Hepatocyte (in vitro differentiated cells): ENCODE measurements at regions not wholly inside any gene's neighbourhood (a gene's known extent, or its start where the extent isn't known, plus 50 kb on each side); places are given as distances from the start of the nearest gene placed in this dataset.

Experiments used
- DNase-seq: peaks from one replicate; pipeline ENCODE4 v3.0.0-alpha.2; 2016; ENCODE audit warnings: low spot score
- H2AFZ ChIP-seq: fragments of 200-600 bp; sonication (generic); 2 replicates; pipeline ENCODE4 v1.6.0; 2016; ENCODE audit warnings: antibody characterized with exemption, mild to moderate bottlenecking
- H3K27ac ChIP-seq: fragments of 200-600 bp; sonication (generic); 2 replicates; pipeline ENCODE4 v1.5.1; 2016; ENCODE audit warnings: mild to moderate bottlenecking
- H3K27me3 ChIP-seq: fragments of 200-600 bp; sonication (generic); 2 replicates; pipeline ENCODE4 v1.6.1; 2016
- H3K36me3 ChIP-seq: fragments of 200-600 bp; sonication (generic); replicated peaks from 2 replicates; pipeline ENCODE4 v1.5.1; 2016; ENCODE audit warnings: low read depth; ENCODE audit not compliant: insufficient read depth
- H3K4me1 ChIP-seq: fragments of 200-600 bp; sonication (generic); 2 replicates; pipeline ENCODE4 v1.5.1; 2016; ENCODE audit warnings: mild to moderate bottlenecking, moderate library complexity; ENCODE audit not compliant: insufficient read depth
- H3K4me2 ChIP-seq: fragments of 200-600 bp; sonication (generic); 2 replicates; pipeline ENCODE4 v1.6.0; 2016
- H3K4me3 ChIP-seq: fragments of 200-600 bp; sonication (generic); 2 replicates; pipeline ENCODE4 v1.5.1; 2016; ENCODE audit warnings: mild to moderate bottlenecking
- H3K79me2 ChIP-seq: fragments of 200-600 bp; sonication (generic); 2 replicates; pipeline ENCODE4 v1.6.0; 2017; ENCODE audit warnings: mild to moderate bottlenecking
- H3K9me2 ChIP-seq: fragments of 200-600 bp; sonication (generic); replicated peaks from 2 replicates; pipeline ENCODE4 v1.6.0; 2017; ENCODE audit warnings: mild to moderate bottlenecking; ENCODE audit not compliant: insufficient read depth
- H3K9me3 ChIP-seq: fragments of 200-600 bp; sonication (generic); 2 replicates; pipeline ENCODE4 v1.5.1; 2016; ENCODE audit warnings: low read depth, mild to moderate bottlenecking
- H4K20me1 ChIP-seq: fragments of 200-600 bp; sonication (generic); 2 replicates; pipeline ENCODE4 v1.6.0; 2016; ENCODE audit warnings: mild to moderate bottlenecking; ENCODE audit not compliant: insufficient read depth, poor library complexity, severe bottlenecking
- CTCF ChIP-seq: fragments of 200-600 bp; sonication (generic); IDR thresholded peaks from 2 replicates; pipeline ENCODE4 v1.5.1; 2016; ENCODE audit warnings: antibody characterized with exemption, mild to moderate bottlenecking; ENCODE audit not compliant: poor library complexity
- EZH2 ChIP-seq: fragments of 200-600 bp; sonication (generic); IDR thresholded peaks from 2 replicates; pipeline ENCODE4 v1.6.1; 2016; ENCODE audit warnings: antibody characterized with exemption, mild to moderate bottlenecking, borderline replicate concordance
- EZH2phosphoT487 ChIP-seq: fragments of 200-600 bp; sonication (generic); IDR thresholded peaks from one replicate; pipeline ENCODE4 v1.6.1; 2018; ENCODE audit warnings: antibody characterized with exemption, mild to moderate bottlenecking, low read depth, moderate library complexity; ENCODE audit not compliant: unreplicated experiment, severe bottlenecking
- WGBS: methylation state at CpG from one replicate; pipeline ENCODE4 v1.1.6; 2016; ENCODE audit warnings: low lambda C conversion rate; ENCODE audit errors: missing lambda C conversion rate; 5-methylcytosine and 5-hydroxymethylcytosine counted together

DNA sequence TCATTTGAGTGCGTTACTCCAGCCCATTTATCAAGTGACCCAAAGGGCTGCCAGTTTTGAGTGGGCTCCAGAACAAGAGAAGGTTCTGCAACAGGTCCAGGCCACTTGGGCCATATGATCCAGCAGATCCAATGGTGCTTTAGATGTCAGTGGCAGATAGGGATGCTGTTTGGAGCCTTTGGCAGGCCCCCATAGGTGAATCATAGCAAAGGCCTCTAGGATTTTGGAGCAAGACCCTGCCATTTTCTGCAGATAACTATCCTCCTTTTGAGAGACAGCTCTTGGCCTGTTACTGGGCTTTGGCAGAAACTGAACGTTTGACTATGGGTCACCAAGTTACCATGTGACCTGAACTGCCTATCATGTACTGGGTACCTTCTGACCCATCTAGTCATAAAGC is 358.8 kb upstream of the SEMA3C start:
- Histone ChIP-seq H3K27me3 (no peaks in the 10 kb centered on the region), H3K9me3 (no peaks in the 10 kb centered on the region), H3K4me2 (no peak overlapping the region), H3K27ac (no peak overlapping the region), H3K4me3 (no peak overlapping the region), H3K79me2 (no peaks in the 10 kb centered on the region), H3K36me3 (no peaks in the 10 kb centered on the region), H3K9me2 (no peaks in the 10 kb centered on the region), H4K20me1 (no peaks in the 10 kb centered on the region), H2AFZ (no peak overlapping the region), H3K4me1 (no peaks in the 10 kb centered on the region)
- 84% methylated on average over 2 of the region's 2 CpGs for WGBS
- DNase-seq: no peak
- TF ChIP-seq EZH2phosphoT487 (no peak), CTCF (no peak), EZH2 (no peak)

DNA sequence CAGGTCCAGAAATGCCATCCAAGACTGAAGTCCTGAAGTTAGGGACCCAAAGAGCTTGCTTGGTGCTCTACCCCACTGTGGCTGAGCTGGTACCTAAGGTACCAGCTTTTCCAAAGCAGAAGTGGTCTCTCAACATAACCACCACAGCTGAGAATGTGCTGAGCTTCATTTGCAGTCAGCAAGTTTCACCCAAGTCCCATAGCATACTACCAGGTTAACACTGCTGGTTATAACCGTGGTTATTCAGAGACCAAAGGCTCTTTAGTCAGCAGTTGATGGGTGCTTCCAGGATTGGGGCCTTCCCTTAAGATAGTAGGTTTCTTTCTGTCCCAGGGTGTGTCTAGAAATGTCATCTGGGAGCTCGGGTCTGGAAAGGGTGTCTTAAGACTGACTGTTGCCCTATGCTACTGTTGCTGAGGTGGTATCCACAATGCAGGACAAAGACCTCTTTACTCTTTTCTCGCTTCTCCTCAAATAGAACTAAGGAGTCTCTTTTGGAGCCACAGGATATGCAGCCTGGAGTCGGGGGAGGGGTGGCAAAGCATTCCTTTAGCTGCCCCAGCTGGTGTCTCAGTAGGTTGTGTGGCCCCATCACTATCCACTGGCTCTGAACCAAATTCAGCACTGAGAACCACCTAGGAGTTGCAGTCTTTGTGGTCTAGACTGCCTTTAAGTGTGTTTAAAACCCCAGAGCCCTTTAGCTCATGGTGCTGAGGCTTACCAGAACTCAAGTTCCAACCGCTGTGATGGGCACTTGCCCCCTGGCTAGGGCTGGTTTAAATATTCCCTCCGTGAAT is 354.9 kb upstream of the SEMA3C start:
- Histone ChIP-seq H3K9me3 (no peaks in the 10 kb centered on the region), H2AFZ (no peak overlapping the region), H3K4me2 (no peak overlapping the region), H3K27me3 (no peaks in the 10 kb centered on the region), H3K9me2 (no peaks in the 10 kb centered on the region), H4K20me1 (no peaks in the 10 kb centered on the region), H3K27ac (no peak overlapping the region), H3K4me3 (no peak overlapping the region), H3K36me3 (no peaks in the 10 kb centered on the region), H3K79me2 (no peaks in the 10 kb centered on the region), H3K4me1 (no peaks in the 10 kb centered on the region)
- 64% methylated on average over 6 of the region's 6 CpGs for WGBS
- TF ChIP-seq EZH2phosphoT487 (no peak), EZH2 (no peak), CTCF (no peak)
- DNase-seq: no peak

- Histone ChIP-seq H3K36me3 (no peaks in the 10 kb centered on the region), H3K9me2 (no peaks in the 10 kb centered on the region), H3K79me2 (no peaks in the 10 kb centered on the region), H3K27ac (no peak overlapping the region), H3K4me2 (no peak overlapping the region), H4K20me1 (no peaks in the 10 kb centered on the region), H3K27me3 (no peaks in the 10 kb centered on the region), H3K4me3 (no peak overlapping the region), H3K9me3 (no peaks in the 10 kb centered on the region), H2AFZ (no peak overlapping the region), H3K4me1 (no peaks in the 10 kb centered on the region)
- DNase-seq: no peak
- TF ChIP-seq EZH2 (no peak), EZH2phosphoT487 (no peak), CTCF (no peak)
- WGBS: 97% methylated on average over 1 of the region's 1 CpG
Observed at GRCh38 chr7:81272176-81272575, 353.3 kb upstream of the SEMA3C start.

GRCh38 chr7:81268551-81268950 is 349.7 kb upstream of the SEMA3C start:
- no peak overlapping the region for H3K4me3 ChIP-seq
- no peak overlapping the region for H2AFZ ChIP-seq
- H3K9me2 ChIP-seq: no peaks in the 10 kb centered on the region
- H3K79me2 ChIP-seq: no peaks in the 10 kb centered on the region
- no peaks in the 10 kb centered on the region for H3K9me3 ChIP-seq
- no peaks in the 10 kb centered on the region for H3K36me3 ChIP-seq
- 91% methylated on average over 1 of the region's 1 CpG for WGBS
- no peaks in the 10 kb centered on the region for H3K27me3 ChIP-seq
- H3K4me2 ChIP-seq: no peak overlapping the region
- H4K20me1 ChIP-seq: no peaks in the 10 kb centered on the region
- TF ChIP-seq CTCF (no peak), EZH2phosphoT487 (no peak), EZH2 (no peak)
- H3K4me1 ChIP-seq: no peaks in the 10 kb centered on the region
- no peak for DNase-seq
- H3K27ac ChIP-seq: no peak overlapping the region
